Breast epithelium (tissue), 4 donors: ENCODE measurements at regions not wholly inside any gene's neighbourhood (a gene's known extent, or its start where the extent isn't known, plus 50 kb on each side); places are given as distances from the start of the nearest gene placed in this dataset.

Experiments
- DNase-seq, 2 donors: peaks; one replicate each; pipeline ENCODE4 v3.0.0-alpha.2; 2019; ENCODE audit warnings: low spot score in 2 of 2
- H3K27ac ChIP-seq, 2 donors: fragments of 200-600 bp; sonication (generic) in 1 of 2; one replicate each; pipeline ENCODE4 v1.5.1; 2016 to 2019; ENCODE audit warnings: mild to moderate bottlenecking in 1 of 2
- H3K27me3 ChIP-seq, 2 donors: fragments of 200-600 bp; sonication (generic) in 1 of 2; one replicate each; pipeline versions ENCODE4 v1.5.1 to v1.6.0; 2017 to 2019; ENCODE audit warnings: control low read depth in 1 of 2, mild to moderate bottlenecking in 1 of 2
- H3K36me3 ChIP-seq: fragments of 200-600 bp; one replicate; pipeline ENCODE4 v1.5.1; 2019
- H3K4me1 ChIP-seq, 2 donors: fragments of 200-600 bp; sonication (generic); one replicate each; pipeline ENCODE4 v1.5.1; 2016 to 2019; ENCODE audit warnings: control low read depth in 1 of 2
- H3K4me3 ChIP-seq, 3 donors: fragments of 200-600 bp; sonication (generic); 1 replicate in 2 of 3; 2 replicates in 1 of 3; pipeline ENCODE4 v1.5.1; 2016 to 2019; ENCODE audit warnings: mild to moderate bottlenecking in 3 of 3, moderate library complexity in 2 of 3
- H3K9me3 ChIP-seq, 2 donors: fragments of 200-600 bp; sonication (generic) in 1 of 2; one replicate each; pipeline ENCODE4 v1.5.1; 2016 to 2019; ENCODE audit warnings: control low read depth in 1 of 2
- POLR2A ChIP-seq: fragments of 450-650 bp; IDR thresholded peaks from one replicate; pipeline ENCODE4 v1.6.1; 2016; ENCODE audit warnings: antibody characterized with exemption, mild to moderate bottlenecking, moderate library complexity
- POLR2AphosphoS5 ChIP-seq, 3 donors: sonication (generic); formaldehyde crosslinking; IDR thresholded peaks; one replicate each; pipeline ENCODE4 v1.6.1; 2017; ENCODE audit warnings: antibody characterized with exemption in 3 of 3
- intact Hi-C: fragments of 100-400 bp; cut with DNase I; formaldehyde crosslinking; loops from one replicate; pipeline ENCODE4 v1.15.1; 2023; ENCODE audit warnings: low total_unique reads
- TF ChIP-seq, protein P1 (sequence below), 3 donors: fragments of 450-650 bp; IDR thresholded peaks; one replicate each; pipeline ENCODE4 v1.5.1; 2016 to 2017; ENCODE audit warnings: antibody characterized with exemption in 3 of 3, mild to moderate bottlenecking in 3 of 3, moderate library complexity in 3 of 3

DNA sequence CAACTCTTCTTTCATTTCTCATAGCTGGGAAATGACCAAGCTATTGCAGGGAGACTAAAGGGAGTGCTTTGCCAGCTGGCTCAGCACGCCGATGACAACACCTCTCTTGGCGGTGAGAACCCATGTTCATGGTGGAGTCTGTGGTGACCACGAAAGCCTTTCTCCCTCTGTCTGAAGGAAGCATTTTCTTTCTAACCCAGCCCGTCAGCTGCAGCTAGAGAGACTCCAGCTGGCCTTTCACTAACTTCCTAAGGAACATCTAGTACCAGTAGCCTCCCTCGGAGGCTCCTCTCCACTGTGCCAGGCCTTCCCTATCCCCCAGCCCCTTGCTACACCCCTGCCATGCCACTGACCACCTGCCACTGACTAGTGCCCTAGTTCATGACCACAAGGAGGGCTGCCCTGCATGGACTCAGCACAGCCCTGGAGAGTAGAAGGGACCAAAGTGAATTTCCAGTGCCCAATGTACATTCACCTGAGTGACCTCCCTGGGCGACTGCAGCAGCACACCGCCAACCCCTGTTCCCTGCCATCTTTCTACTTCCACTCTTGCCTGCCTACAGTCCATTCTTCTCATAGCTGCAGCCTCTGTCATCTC, 81.3 kb downstream of the CBLN1 start:
- intact Hi-C loops, result no loop called here
- Histone ChIP-seq H3K27ac (no peak overlapping the region), H3K27me3 (no peaks in the 10 kb centered on the region), H3K9me3 (no peaks in the 10 kb centered on the region), H3K4me3 (no peak overlapping the region), H3K4me1 (no peaks in the 10 kb centered on the region), H3K36me3 (no peaks in the 10 kb centered on the region)
- no peak for DNase-seq
- TF ChIP-seq, protein P1, sequence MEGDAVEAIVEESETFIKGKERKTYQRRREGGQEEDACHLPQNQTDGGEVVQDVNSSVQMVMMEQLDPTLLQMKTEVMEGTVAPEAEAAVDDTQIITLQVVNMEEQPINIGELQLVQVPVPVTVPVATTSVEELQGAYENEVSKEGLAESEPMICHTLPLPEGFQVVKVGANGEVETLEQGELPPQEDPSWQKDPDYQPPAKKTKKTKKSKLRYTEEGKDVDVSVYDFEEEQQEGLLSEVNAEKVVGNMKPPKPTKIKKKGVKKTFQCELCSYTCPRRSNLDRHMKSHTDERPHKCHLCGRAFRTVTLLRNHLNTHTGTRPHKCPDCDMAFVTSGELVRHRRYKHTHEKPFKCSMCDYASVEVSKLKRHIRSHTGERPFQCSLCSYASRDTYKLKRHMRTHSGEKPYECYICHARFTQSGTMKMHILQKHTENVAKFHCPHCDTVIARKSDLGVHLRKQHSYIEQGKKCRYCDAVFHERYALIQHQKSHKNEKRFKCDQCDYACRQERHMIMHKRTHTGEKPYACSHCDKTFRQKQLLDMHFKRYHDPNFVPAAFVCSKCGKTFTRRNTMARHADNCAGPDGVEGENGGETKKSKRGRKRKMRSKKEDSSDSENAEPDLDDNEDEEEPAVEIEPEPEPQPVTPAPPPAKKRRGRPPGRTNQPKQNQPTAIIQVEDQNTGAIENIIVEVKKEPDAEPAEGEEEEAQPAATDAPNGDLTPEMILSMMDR (IDR thresholded peaks at IDR 0.05), result no peak
- TF ChIP-seq POLR2AphosphoS5 (IDR thresholded peaks at IDR 0.05) (no peak), POLR2A (no peak)

DNA sequence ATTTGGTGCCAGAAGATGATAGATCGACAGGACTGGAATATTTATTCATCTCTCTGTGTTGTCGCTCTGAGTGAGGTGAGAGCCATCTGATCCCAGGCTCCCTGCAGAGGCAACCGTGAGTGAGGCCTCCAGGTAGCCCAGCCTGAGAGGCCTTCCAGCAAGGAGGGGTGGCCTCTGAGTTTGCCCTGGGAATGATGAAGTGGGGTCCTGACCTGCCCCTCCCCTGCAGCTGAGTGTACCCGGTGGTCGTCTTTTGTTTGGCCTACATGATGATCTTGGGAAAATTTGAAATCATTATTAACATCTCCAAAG, 86.4 kb downstream of the CBLN1 start:
- intact Hi-C loops, result no loop called here
- no peak for DNase-seq
- H3K9me3 ChIP-seq, result no peaks in the 10 kb centered on the region
- H3K27ac ChIP-seq, result no peak overlapping the region
- H3K4me3 ChIP-seq, result no peak overlapping the region
- H3K4me1 ChIP-seq, result no peaks in the 10 kb centered on the region
- no peaks in the 10 kb centered on the region for H3K36me3 ChIP-seq
- TF ChIP-seq POLR2AphosphoS5 (IDR thresholded peaks at IDR 0.05), result no peak
- TF ChIP-seq, protein P1 (IDR thresholded peaks at IDR 0.05), result no peak
- H3K27me3 ChIP-seq, result no peaks in the 10 kb centered on the region

DNA sequence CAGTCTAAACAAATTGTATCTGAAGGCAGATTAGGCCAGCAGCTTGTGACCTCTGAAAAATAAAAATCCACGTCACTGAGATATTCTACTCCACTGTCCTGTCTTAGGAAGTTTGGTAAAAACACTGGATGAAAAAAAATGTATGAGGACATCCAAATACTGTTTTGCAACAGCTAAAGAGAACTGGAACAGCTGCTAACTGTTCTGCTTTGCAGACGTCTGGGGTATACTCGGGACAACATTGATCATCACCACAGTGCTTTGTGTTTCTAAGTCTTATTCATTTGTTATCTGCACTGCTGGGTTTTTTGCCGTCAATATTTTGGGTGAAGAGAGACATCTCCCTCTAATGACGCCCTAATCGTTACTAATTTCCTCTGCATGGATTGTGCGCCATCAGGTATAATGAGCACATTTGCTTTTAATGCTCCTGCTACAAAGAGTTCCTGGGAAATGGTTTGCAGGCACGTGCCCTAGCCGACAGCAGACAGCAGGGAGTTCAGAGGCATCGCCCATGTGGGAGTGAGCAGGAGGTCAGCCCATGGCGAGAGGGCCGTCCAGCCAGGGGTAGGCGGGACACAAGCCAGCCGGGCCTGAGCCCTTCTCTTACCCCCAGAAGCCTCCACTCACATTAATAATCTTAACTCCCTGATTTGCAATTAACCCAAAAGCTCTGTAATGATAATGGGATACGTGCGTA, 87.0 kb downstream of the CBLN1 start:
- H3K4me3 ChIP-seq, result no peak overlapping the region
- no peaks in the 10 kb centered on the region for H3K9me3 ChIP-seq
- TF ChIP-seq, protein P1 (IDR thresholded peaks at IDR 0.05), result no peak
- TF ChIP-seq POLR2AphosphoS5 (IDR thresholded peaks at IDR 0.05), result no peak
- no peak for TF ChIP-seq POLR2A
- H3K27ac ChIP-seq, result no peak overlapping the region
- DNase-seq, result no peak
- intact Hi-C loops, result loop anchor here (5.0 kb wide), 1 partner anchor 718 kb away; no protein-coding TSS in a partner anchor
- H3K36me3 ChIP-seq, result no peaks in the 10 kb centered on the region
- no peaks in the 10 kb centered on the region for H3K27me3 ChIP-seq
- no peaks in the 10 kb centered on the region for H3K4me1 ChIP-seq

DNA sequence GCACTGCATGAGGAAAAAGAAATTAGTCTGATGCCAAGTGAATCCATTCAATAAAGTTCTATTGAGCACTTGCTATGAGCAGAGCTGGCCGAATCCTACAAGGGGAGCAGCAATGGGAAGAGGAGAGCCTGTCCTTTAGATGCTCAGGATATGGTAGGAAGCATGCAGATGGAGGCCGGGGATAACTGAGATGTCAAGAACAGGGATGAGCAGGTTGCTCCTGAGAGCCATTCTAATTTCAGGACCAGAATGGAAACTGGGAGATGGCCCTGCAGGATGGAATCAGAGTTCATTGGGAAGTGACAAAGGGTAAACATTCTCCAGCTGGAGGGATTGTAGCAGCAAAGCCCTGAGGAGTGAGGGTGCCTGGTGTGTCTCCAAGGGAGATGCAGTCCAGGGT, 88.0 kb downstream of the CBLN1 start:
- no peak for DNase-seq
- intact Hi-C loops, result loop anchor here (5.0 kb wide), 1 partner anchor 719 kb away; no protein-coding TSS in a partner anchor
- no peaks in the 10 kb centered on the region for H3K9me3 ChIP-seq
- H3K4me3 ChIP-seq, result no peak overlapping the region
- H3K36me3 ChIP-seq, result no peaks in the 10 kb centered on the region
- H3K4me1 ChIP-seq, result no peaks in the 10 kb centered on the region
- TF ChIP-seq POLR2AphosphoS5 (IDR thresholded peaks at IDR 0.05) (no peak), POLR2A (no peak)
- TF ChIP-seq, protein P1 (IDR thresholded peaks at IDR 0.05), result no peak
- no peaks in the 10 kb centered on the region for H3K27me3 ChIP-seq
- H3K27ac ChIP-seq, result no peak overlapping the region

DNA sequence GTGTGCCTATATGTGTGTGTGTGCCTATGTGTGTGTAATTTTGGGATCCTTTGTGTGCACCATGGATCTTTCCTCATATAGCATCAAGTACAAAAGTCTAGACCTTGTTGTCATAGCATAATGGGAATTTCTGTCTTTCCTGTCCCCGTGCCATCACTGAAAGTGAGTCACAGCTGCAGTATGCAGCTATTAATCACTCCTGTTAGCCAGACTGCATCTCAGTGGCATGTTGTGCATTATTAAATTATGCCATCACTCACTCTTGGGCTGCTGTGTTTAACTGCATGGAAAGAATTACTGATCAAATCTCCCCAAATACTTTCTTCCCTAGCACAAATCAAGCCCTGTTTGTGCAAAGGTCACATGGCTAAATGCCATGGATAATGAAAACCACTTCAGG, 92.4 kb downstream of the CBLN1 start:
- Histone ChIP-seq H3K4me1 (no peaks in the 10 kb centered on the region), H3K27me3 (no peaks in the 10 kb centered on the region), H3K36me3 (no peaks in the 10 kb centered on the region), H3K4me3 (no peak overlapping the region), H3K9me3 (peaks cover 0 to 11% of the 10 kb centered on the region in 2 donors), H3K27ac (no peak overlapping the region)
- intact Hi-C loops, result no loop called here
- no peak for DNase-seq
- TF ChIP-seq, protein P1 (IDR thresholded peaks at IDR 0.05), result no peak
- TF ChIP-seq POLR2A (no peak), POLR2AphosphoS5 (IDR thresholded peaks at IDR 0.05) (no peak)
